Neutrophil (primary cell): ENCODE measurements at regions not wholly inside any gene's neighbourhood (a gene's known extent, or its start where the extent isn't known, plus 50 kb on each side); places are given as distances from the start of the nearest gene placed in this dataset.
"Not testable (repeated sequence)": the region's sequence is repeated elsewhere in the genome, so short reads cannot be mapped to it uniquely, and the experiment has no call there.

Source experiments
- H3K27ac ChIP-seq: fragments of 200-600 bp; sonication (generic); 2 replicates; pipeline ENCODE4 v1.5.1; 2016; ENCODE audit warnings: mild to moderate bottlenecking, moderate library complexity
- H3K27me3 ChIP-seq: fragments of 200-600 bp; sonication (generic); 2 replicates; pipeline ENCODE4 v1.6.0; 2016; ENCODE audit warnings: mild to moderate bottlenecking
- H3K36me3 ChIP-seq: fragments of 200-600 bp; sonication (generic); 2 replicates; pipeline ENCODE4 v1.5.1; 2017
- H3K4me1 ChIP-seq, 2 experiments: fragments of 200-600 bp in 1 of 2; sonication (generic) in 1 of 2; 1 replicate in 1 of 2; 2 replicates in 1 of 2; pipeline versions ENCODE4 v1.5.1 to v1.6.1; 2013 to 2016; ENCODE audit warnings: low read depth in 1 of 2, low read length in 1 of 2, mild to moderate bottlenecking in 1 of 2, moderate library complexity in 1 of 2; ENCODE audit not compliant: control insufficient read depth in 1 of 2, insufficient read depth in 1 of 2
- H3K4me3 ChIP-seq, 2 experiments: fragments of 200-600 bp in 1 of 2; sonication (generic) in 1 of 2; 1 replicate in 1 of 2; 2 replicates in 1 of 2; pipeline ENCODE4 v1.5.1; 2013 to 2016; ENCODE audit warnings: low read depth in 1 of 2, low read length in 1 of 2, mild to moderate bottlenecking in 1 of 2, moderate library complexity in 1 of 2
- H3K9me3 ChIP-seq: fragments of 200-600 bp; sonication (generic); 2 replicates; pipeline ENCODE4 v1.5.1; 2016
- CTCF ChIP-seq: fragments of 200-600 bp; sonication (generic); IDR thresholded peaks from 2 replicates; pipeline ENCODE4 v1.5.1; 2016; ENCODE audit warnings: antibody characterized with exemption

- Histone ChIP-seq H3K4me3 (no peak overlapping the region), H3K27ac (no peak overlapping the region), H3K36me3 (no peaks in the 10 kb centered on the region), H3K4me1 (no peaks in the 10 kb centered on the region), H3K27me3 (no peaks in the 10 kb centered on the region), H3K9me3 (no peaks in the 10 kb centered on the region)
- TF ChIP-seq CTCF, result no peak
These were observed 223.7 kb upstream of the DIPK2B start for GRCh38 chrX:45424326-45424725.

- H3K4me1 ChIP-seq, result no peaks in the 10 kb centered on the region
- no peaks in the 10 kb centered on the region for H3K36me3 ChIP-seq
- no peak overlapping the region for H3K4me3 ChIP-seq
- no peak overlapping the region for H3K27ac ChIP-seq
- no peak for TF ChIP-seq CTCF
- no peaks in the 10 kb centered on the region for H3K27me3 ChIP-seq
- no peaks in the 10 kb centered on the region for H3K9me3 ChIP-seq
These were observed 221.7 kb upstream of the DIPK2B start for GRCh38 chrX:45422216-45422925.

- Histone ChIP-seq H3K4me3 (no peak overlapping the region), H3K27ac (no peak overlapping the region), H3K9me3 (no peaks in the 10 kb centered on the region), H3K4me1 (no peaks in the 10 kb centered on the region), H3K27me3 (no peaks in the 10 kb centered on the region), H3K36me3 (no peaks in the 10 kb centered on the region)
- TF ChIP-seq CTCF, result no peak
These were observed 221.1 kb upstream of the DIPK2B start for GRCh38 chrX:45421806-45422205.

GRCh38 chrX:45404206-45404605, 203.5 kb upstream of the DIPK2B start:
- TF ChIP-seq CTCF, result no peak
- H3K4me3 ChIP-seq, result no peak overlapping the region

GRCh38 chrX:45401923-45402322, 201.2 kb upstream of the DIPK2B start:
- Histone ChIP-seq H3K27ac (no peak overlapping the region), H3K36me3 (no peaks in the 10 kb centered on the region), H3K9me3 (no peaks in the 10 kb centered on the region), H3K4me1 (no peaks in the 10 kb centered on the region), H3K27me3 (no peaks in the 10 kb centered on the region), H3K4me3 (no peak overlapping the region)
- no peak for TF ChIP-seq CTCF

More at GRCh38 chrX:45404206-45404605, 203.5 kb upstream of the DIPK2B start:
- Histone ChIP-seq H3K27me3 (no peaks in the 10 kb centered on the region), H3K36me3 (no peaks in the 10 kb centered on the region), H3K9me3 (no peaks in the 10 kb centered on the region), H3K4me1 (no peaks in the 10 kb centered on the region), H3K27ac (no peak overlapping the region)

- H3K27me3 ChIP-seq, H3K27ac ChIP-seq, H3K36me3 ChIP-seq, H3K4me3 ChIP-seq, H3K9me3 ChIP-seq, H3K4me1 ChIP-seq: not testable (repeated sequence)
These were observed 200.5 kb upstream of the DIPK2B start for GRCh38 chrX:45400951-45401725.
